Esophagus muscularis mucosa (tissue), 4 donors: ENCODE measurements at regions not wholly inside any gene's neighbourhood (a gene's known extent, or its start where the extent isn't known, plus 50 kb on each side); places are given as distances from the start of the nearest gene placed in this dataset.

Experiments
- EP300 ChIP-seq: sonication (generic); formaldehyde crosslinking; IDR thresholded peaks from one replicate; pipeline ENCODE4 v1.6.1; 2017; ENCODE audit warnings: antibody characterized with exemption
- POLR2A ChIP-seq: fragments of 450-650 bp; IDR thresholded peaks from one replicate; pipeline ENCODE4 v1.6.1; 2017; ENCODE audit warnings: antibody characterized with exemption, moderate library complexity, mild to moderate bottlenecking, low read depth
- POLR2AphosphoS5 ChIP-seq, 2 donors: sonication (generic); formaldehyde crosslinking; IDR thresholded peaks; one replicate each; pipeline ENCODE4 v1.6.1; 2017; ENCODE audit warnings: antibody characterized with exemption in 2 of 2
- TF ChIP-seq, protein P1 (sequence below), 3 experiments: fragments of 200-600 bp in 2 of 3; fragments of 450-650 bp in 1 of 3; sonication (generic) in 2 of 3; IDR thresholded peaks; one replicate each; pipeline ENCODE4 v1.5.1; 2017 to 2019; ENCODE audit warnings: antibody characterized with exemption in 3 of 3, mild to moderate bottlenecking in 2 of 3, moderate library complexity in 1 of 3

DNA sequence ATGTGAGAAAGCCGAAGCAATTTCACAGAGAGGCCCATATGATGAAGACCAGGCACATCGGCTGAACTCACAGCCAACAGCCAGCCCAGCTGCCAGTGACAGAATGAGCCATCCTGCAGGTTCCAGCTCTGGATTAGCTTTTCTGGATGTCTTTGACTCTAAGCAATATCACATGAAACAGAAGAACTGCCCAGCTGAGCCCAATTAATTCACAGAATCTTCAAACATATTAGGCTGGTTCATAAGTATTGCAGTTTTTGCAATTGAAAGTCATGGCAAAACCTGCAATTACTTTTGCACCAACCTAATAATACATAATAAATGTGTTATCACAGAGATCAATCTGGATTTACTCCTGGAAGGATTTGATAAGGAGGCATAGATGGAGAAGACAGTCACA is 299.9 kb downstream of the RAB28 start:
- TF ChIP-seq, protein P1, sequence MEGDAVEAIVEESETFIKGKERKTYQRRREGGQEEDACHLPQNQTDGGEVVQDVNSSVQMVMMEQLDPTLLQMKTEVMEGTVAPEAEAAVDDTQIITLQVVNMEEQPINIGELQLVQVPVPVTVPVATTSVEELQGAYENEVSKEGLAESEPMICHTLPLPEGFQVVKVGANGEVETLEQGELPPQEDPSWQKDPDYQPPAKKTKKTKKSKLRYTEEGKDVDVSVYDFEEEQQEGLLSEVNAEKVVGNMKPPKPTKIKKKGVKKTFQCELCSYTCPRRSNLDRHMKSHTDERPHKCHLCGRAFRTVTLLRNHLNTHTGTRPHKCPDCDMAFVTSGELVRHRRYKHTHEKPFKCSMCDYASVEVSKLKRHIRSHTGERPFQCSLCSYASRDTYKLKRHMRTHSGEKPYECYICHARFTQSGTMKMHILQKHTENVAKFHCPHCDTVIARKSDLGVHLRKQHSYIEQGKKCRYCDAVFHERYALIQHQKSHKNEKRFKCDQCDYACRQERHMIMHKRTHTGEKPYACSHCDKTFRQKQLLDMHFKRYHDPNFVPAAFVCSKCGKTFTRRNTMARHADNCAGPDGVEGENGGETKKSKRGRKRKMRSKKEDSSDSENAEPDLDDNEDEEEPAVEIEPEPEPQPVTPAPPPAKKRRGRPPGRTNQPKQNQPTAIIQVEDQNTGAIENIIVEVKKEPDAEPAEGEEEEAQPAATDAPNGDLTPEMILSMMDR (IDR thresholded peaks at IDR 0.05): no peak
- TF ChIP-seq POLR2AphosphoS5 (IDR thresholded peaks at IDR 0.05): no peak
- TF ChIP-seq POLR2A: no peak
- no peak for TF ChIP-seq EP300
